ENCODE measurements at regions not wholly inside any gene's neighbourhood (a gene's known extent, or its start where the extent isn't known, plus 50 kb on each side); places are given as distances from the start of the nearest gene placed in this dataset.

GRCh38 chr6:56350628-56351260 lies 103.4 kb upstream of the COL21A1 start:
- TF ChIP-seq, protein P1, sequence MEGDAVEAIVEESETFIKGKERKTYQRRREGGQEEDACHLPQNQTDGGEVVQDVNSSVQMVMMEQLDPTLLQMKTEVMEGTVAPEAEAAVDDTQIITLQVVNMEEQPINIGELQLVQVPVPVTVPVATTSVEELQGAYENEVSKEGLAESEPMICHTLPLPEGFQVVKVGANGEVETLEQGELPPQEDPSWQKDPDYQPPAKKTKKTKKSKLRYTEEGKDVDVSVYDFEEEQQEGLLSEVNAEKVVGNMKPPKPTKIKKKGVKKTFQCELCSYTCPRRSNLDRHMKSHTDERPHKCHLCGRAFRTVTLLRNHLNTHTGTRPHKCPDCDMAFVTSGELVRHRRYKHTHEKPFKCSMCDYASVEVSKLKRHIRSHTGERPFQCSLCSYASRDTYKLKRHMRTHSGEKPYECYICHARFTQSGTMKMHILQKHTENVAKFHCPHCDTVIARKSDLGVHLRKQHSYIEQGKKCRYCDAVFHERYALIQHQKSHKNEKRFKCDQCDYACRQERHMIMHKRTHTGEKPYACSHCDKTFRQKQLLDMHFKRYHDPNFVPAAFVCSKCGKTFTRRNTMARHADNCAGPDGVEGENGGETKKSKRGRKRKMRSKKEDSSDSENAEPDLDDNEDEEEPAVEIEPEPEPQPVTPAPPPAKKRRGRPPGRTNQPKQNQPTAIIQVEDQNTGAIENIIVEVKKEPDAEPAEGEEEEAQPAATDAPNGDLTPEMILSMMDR (IDR thresholded peaks at IDR 0.05), result no peak
- TF ChIP-seq POLR2AphosphoS5 (IDR thresholded peaks at IDR 0.05) (no peak), POLR2A (IDR thresholded peaks at IDR 0.05) (no peak), EP300 (IDR thresholded peaks at IDR 0.05; ENCODE audit: low read depth) (no peak)

Measured in transverse colon (tissue), 4 donors.